ENCODE measurements at regions not wholly inside any gene's neighbourhood (a gene's known extent, or its start where the extent isn't known, plus 50 kb on each side); places are given as distances from the start of the nearest gene placed in this dataset.

DNA sequence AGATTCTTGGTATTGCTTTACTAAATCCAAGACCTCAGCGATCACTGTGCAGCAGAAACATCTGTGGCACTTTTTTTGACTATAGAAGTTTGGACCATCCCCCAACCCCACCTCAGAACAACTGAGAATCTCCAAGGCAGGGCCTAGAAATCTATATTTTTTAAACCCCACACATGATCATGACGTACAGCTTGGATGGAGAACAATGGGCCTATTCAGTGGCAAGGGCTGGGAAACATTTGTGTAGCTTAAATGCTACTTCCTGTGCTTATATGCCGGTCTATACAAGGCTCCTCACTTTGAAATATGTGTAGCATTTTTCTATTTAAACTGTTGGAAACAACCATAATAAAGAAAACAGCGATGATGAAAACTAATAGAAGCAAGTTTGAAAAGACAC is 55.1 kb upstream of the SPRED1 start:
- TF ChIP-seq, protein P1, sequence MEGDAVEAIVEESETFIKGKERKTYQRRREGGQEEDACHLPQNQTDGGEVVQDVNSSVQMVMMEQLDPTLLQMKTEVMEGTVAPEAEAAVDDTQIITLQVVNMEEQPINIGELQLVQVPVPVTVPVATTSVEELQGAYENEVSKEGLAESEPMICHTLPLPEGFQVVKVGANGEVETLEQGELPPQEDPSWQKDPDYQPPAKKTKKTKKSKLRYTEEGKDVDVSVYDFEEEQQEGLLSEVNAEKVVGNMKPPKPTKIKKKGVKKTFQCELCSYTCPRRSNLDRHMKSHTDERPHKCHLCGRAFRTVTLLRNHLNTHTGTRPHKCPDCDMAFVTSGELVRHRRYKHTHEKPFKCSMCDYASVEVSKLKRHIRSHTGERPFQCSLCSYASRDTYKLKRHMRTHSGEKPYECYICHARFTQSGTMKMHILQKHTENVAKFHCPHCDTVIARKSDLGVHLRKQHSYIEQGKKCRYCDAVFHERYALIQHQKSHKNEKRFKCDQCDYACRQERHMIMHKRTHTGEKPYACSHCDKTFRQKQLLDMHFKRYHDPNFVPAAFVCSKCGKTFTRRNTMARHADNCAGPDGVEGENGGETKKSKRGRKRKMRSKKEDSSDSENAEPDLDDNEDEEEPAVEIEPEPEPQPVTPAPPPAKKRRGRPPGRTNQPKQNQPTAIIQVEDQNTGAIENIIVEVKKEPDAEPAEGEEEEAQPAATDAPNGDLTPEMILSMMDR (IDR thresholded peaks at IDR 0.05) = no peak
- TF ChIP-seq EZH2 (IDR thresholded peaks at IDR 0.05; ENCODE audit: borderline replicate concordance, insufficient read depth, low read depth, low read length, poor library complexity, severe bottlenecking) = no peak
